ENCODE measurements at regions not wholly inside any gene's neighbourhood (a gene's known extent, or its start where the extent isn't known, plus 50 kb on each side); places are given as distances from the start of the nearest gene placed in this dataset.

DNA sequence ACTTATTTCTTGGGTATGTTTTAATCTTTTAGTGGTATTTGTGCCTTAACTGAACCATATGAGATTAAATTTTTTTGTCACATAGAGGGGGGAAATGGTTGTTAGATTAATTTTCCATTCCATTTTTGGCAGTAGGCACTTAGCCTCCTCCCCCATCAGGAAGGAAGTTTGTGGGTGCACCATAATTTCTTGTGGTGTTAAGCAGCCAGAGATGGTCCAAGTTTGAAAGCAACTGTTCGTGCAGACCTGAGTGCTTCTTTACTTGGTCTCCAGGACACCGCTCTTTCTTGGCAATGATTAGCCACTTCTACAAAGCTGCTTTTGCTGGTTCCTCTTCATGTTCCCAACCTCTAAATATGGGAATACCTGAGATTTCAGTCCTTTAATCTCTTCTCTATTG is 92.7 kb upstream of the RPL34 start:
- TF ChIP-seq, protein P1, sequence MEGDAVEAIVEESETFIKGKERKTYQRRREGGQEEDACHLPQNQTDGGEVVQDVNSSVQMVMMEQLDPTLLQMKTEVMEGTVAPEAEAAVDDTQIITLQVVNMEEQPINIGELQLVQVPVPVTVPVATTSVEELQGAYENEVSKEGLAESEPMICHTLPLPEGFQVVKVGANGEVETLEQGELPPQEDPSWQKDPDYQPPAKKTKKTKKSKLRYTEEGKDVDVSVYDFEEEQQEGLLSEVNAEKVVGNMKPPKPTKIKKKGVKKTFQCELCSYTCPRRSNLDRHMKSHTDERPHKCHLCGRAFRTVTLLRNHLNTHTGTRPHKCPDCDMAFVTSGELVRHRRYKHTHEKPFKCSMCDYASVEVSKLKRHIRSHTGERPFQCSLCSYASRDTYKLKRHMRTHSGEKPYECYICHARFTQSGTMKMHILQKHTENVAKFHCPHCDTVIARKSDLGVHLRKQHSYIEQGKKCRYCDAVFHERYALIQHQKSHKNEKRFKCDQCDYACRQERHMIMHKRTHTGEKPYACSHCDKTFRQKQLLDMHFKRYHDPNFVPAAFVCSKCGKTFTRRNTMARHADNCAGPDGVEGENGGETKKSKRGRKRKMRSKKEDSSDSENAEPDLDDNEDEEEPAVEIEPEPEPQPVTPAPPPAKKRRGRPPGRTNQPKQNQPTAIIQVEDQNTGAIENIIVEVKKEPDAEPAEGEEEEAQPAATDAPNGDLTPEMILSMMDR (IDR thresholded peaks at IDR 0.05; ENCODE audit: insufficient read depth, low read length, severe bottlenecking): no peak
- Histone ChIP-seq H3K4me3 (ENCODE audit: low read depth, low read length) (no peak overlapping the region), H3K27me3 (ENCODE audit: control insufficient read depth, insufficient read depth, low read length) (no peaks in the 10 kb centered on the region), H3K36me3 (ENCODE audit: control insufficient read depth, insufficient read depth, low read length) (no peaks in the 10 kb centered on the region)
- no peak for DNase-seq (ENCODE audit: low read depth)
- no peak for FAIRE-seq

DNA sequence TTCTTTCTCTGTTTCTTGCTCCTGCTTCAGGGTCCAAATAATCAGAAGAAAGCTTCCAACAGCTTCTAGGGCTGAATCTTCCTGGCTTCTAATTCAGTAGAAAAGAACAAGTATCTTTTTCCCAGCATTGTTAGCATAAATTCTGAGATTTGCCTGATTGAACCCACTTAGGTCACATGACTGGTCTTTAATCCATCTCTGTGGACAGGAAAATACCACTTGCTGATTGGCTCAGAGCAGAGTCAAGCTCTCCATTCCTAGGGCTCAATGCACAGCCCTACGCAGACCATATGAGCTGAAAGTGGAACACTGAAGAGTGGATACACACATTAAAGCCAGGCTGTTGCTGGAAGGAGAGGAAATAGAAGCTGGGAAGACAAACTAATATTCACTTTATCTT is 99.6 kb upstream of the RPL34 start:
- no peak for DNase-seq (ENCODE audit: low read depth)
- TF ChIP-seq, protein P1 (IDR thresholded peaks at IDR 0.05; ENCODE audit: insufficient read depth, low read length, severe bottlenecking): no peak
- Histone ChIP-seq H3K4me3 (ENCODE audit: low read depth, low read length) (no peak overlapping the region), H3K36me3 (ENCODE audit: control insufficient read depth, insufficient read depth, low read length) (no peaks in the 10 kb centered on the region), H3K27me3 (ENCODE audit: control insufficient read depth, insufficient read depth, low read length) (peaks cover 2% of the 10 kb centered on the region)
- no peak for FAIRE-seq

GRCh38 chr4:108519911-108520601 is 100.3 kb upstream of the RPL34 start:
- TF ChIP-seq, protein P1 (IDR thresholded peaks at IDR 0.05; ENCODE audit: insufficient read depth, low read length, severe bottlenecking): no peak
- no peaks in the 10 kb centered on the region for H3K36me3 ChIP-seq (ENCODE audit: control insufficient read depth, insufficient read depth, low read length)
- FAIRE-seq (no peak), DNase-seq (ENCODE audit: low read depth) (no peak)
- no peak overlapping the region for H3K4me3 ChIP-seq (ENCODE audit: low read depth, low read length)
- peaks cover 4% of the 10 kb centered on the region for H3K27me3 ChIP-seq (ENCODE audit: control insufficient read depth, insufficient read depth, low read length)

DNA sequence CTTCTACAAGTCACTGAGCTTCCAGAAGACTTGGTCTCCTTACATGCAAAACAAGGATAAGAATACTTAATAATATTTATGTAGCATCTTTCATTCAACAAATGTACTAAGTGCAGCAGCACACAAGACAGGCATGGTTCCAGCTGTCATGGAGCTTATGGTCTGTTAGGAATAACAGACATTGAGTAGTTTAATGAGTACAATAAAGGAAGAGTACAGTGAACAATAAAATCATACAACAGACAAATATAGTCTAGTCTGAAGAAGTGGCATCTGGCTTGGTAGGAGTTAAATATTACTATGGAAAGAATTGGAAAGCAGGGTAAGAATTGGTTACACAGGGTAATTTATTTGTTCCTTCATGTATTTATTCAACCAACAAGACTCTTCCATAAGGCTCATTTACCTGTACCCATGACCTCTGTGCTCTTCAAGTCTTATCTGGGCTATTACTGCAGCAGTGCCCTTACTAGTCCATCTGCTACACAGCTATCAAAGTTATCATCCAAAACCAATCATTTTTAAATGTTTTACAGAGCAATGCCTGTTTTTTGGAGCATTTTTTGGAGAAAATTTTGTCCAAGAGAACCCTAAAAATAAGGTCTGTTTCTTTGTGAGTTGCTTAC is 101.1 kb upstream of the RPL34 start:
- peaks cover 4% of the 10 kb centered on the region for H3K27me3 ChIP-seq (ENCODE audit: control insufficient read depth, insufficient read depth, low read length)
- TF ChIP-seq, protein P1 (IDR thresholded peaks at IDR 0.05; ENCODE audit: insufficient read depth, low read length, severe bottlenecking): no peak
- DNase-seq (ENCODE audit: low read depth) (no peak), FAIRE-seq (peak; percentile 32)
- no peak overlapping the region for H3K4me3 ChIP-seq (ENCODE audit: low read depth, low read length)
- H3K36me3 ChIP-seq (ENCODE audit: control insufficient read depth, insufficient read depth, low read length): no peaks in the 10 kb centered on the region

DNA sequence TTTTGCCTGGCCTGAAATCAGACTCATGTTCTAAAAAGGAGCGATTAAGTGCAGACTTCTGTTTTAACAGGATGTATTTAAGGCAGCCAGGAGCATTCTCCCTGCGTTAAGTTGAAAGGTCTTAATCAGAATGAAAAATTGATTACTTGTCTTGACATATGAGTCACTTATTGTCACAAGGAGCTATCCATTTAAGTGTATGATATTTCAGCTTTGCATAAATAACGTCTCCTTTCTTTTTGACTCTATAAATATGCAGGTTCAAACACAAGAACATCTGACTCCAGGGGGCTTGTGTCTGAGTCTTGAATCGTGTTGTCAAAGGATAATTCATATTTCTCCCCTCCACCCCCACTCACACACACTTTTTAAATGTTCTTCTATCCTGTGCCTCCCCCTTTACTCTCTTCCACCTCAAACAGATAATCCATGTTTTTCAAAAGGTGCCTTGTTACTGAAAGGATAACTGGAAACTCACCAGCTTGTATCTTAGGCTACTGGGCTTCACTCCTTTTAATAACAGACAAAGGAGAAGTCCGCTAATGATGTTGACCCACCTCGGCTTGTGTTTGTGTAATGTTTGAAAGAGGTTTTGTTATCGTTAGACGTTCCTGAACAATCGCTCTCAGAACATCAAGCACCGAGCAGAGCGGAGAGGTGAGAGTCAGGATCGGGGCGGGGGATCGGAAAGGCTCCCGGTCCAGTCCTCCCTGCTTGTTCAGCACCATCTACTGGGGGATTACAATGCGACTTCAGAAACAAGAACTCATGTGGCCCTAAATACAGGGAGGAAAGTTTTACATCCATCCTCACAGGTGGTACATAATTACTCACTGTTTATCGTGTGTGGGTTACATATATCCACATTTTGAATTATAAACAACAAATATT is 107.5 kb upstream of the RPL34 start:
- FAIRE-seq (no peak), DNase-seq (ENCODE audit: low read depth) (peak; percentile 33)
- H3K4me3 ChIP-seq (ENCODE audit: low read depth, low read length): no peak overlapping the region
- H3K27me3 ChIP-seq (ENCODE audit: control insufficient read depth, insufficient read depth, low read length): peaks cover 5% of the 10 kb centered on the region
- TF ChIP-seq, protein P1 (IDR thresholded peaks at IDR 0.05; ENCODE audit: insufficient read depth, low read length, severe bottlenecking): peak; percentile 12
- H3K36me3 ChIP-seq (ENCODE audit: control insufficient read depth, insufficient read depth, low read length): no peaks in the 10 kb centered on the region
